ENCODE measurements at regions not wholly inside any gene's neighbourhood (a gene's known extent, or its start where the extent isn't known, plus 50 kb on each side); places are given as distances from the start of the nearest gene placed in this dataset.

DNA sequence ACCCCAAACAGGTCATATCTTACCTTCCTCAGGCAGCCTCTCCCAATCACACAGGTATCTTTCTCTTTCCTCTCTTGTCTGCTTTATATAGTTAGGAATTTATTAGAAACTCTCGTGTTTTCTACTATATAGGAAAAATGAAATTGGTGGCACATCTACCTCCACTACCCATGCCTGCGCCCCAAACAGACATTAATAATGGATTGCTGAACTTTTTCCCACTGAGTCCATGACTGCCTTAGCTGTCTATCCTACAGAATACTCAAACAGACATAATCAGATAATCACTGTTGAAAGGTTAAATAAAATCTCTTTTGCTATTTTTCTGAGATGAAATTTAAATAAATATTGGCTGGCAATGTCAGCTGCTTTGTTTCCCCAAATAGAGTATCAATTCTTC lies 55.8 kb upstream of the SLC6A11 start:
- CTCF ChIA-PET, result no interaction called here
- H3K9ac ChIP-seq (ENCODE audit: low read length), result no peak overlapping the region
- POLR2A ChIA-PET, result no interaction called here
- H2AFZ ChIP-seq (ENCODE audit: low read depth, low read length, poor library complexity, severe bottlenecking), result no peak overlapping the region
- no TSS peak for BruUV-seq (replicated peaks)
- intact Hi-C loops (cut with micrococcal nuclease), result no loop called here
- H3K27me3 ChIP-seq (ENCODE audit: insufficient read depth, low read length), result peaks cover 32% of the 10 kb centered on the region
- DNase-seq (ENCODE audit: low read depth, low spot score), result no peak
- ATAC-seq, result no peak
- no peaks in the 10 kb centered on the region for H3K9me3 ChIP-seq (ENCODE audit: control insufficient read depth in 1 of 2, insufficient read depth in 1 of 2, low read depth in 1 of 2, low read length in 2 of 2)
- no peak overlapping the region for H3K4me3 ChIP-seq (replicated peaks in 1 of 2; ENCODE audit: low read depth in 1 of 2, low read length in 2 of 2)
- RAD21 ChIA-PET (ENCODE audit: low non-redundant PET in 1 of 2, low total read pairs in 2 of 2, uncharacterized antibody in 2 of 2, unreplicated experiment in 2 of 2), result no interaction called here
- no peak overlapping the region for H3K4me2 ChIP-seq (ENCODE audit: low read length)
- no peak overlapping the region for H3K27ac ChIP-seq (ENCODE audit: low read depth, low read length)
- no peaks in the 10 kb centered on the region for H4K20me1 ChIP-seq (ENCODE audit: insufficient read depth)
- TF ChIP-seq SRF (IDR thresholded peaks at IDR 0.05; ENCODE audit: low read depth), result no peak
- no peak for TF ChIP-seq SP1 (IDR thresholded peaks at IDR 0.05; ENCODE audit: low read depth)
- no peak for TF ChIP-seq EZH2phosphoT487 (IDR thresholded peaks at IDR 0.05; ENCODE audit: borderline replicate concordance)
- TF ChIP-seq, protein P1, sequence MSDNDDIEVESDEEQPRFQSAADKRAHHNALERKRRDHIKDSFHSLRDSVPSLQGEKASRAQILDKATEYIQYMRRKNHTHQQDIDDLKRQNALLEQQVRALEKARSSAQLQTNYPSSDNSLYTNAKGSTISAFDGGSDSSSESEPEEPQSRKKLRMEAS (IDR thresholded peaks at IDR 0.05), result no peak
- no peak for TF ChIP-seq FOSL1 (IDR thresholded peaks at IDR 0.05; ENCODE audit: low read depth)
- no peaks in the 10 kb centered on the region for H3K36me3 ChIP-seq (ENCODE audit: control insufficient read depth in 1 of 2, insufficient read depth in 2 of 2, low read length in 2 of 2)
- H3K9me2 ChIP-seq (ENCODE audit: insufficient read depth), result no peaks in the 10 kb centered on the region
- H3K4me1 ChIP-seq (ENCODE audit: control insufficient read depth in 1 of 2, insufficient read depth in 2 of 2, low read length in 2 of 2), result no peaks in the 10 kb centered on the region
- no peaks in the 10 kb centered on the region for H3K79me2 ChIP-seq (ENCODE audit: insufficient read depth, low read length)

DNA sequence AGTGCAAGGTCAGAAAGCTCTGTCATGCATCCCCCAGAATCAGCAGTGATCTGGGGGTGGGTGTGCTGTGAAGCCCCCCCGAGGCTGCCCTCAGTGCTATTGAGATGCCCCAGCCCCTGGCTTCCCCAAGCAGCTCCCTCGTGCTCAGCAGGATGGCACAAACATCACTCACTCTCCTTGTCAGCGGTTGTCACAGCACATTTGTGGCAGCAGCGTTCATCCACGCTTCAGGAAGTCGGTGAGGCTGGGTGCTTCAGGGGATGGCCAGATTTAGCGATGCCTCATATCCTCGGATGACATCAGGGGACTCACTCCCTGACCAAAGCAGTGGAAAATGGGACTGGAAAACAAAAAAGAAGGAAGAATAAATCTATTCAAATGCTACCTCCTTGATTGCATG lies 54.4 kb upstream of the SLC6A11 start:
- Histone ChIP-seq H3K79me2 (ENCODE audit: insufficient read depth, low read length) (no peaks in the 10 kb centered on the region), H3K27ac (ENCODE audit: low read depth, low read length) (no peak overlapping the region), H3K4me1 (ENCODE audit: control insufficient read depth in 1 of 2, insufficient read depth in 2 of 2, low read length in 2 of 2) (no peaks in the 10 kb centered on the region), H3K4me2 (ENCODE audit: low read length) (no peak overlapping the region), H3K36me3 (ENCODE audit: control insufficient read depth in 1 of 2, insufficient read depth in 2 of 2, low read length in 2 of 2) (no peaks in the 10 kb centered on the region), H3K9ac (ENCODE audit: low read length) (no peak overlapping the region), H2AFZ (ENCODE audit: low read depth, low read length, poor library complexity, severe bottlenecking) (no peak overlapping the region), H3K9me3 (ENCODE audit: control insufficient read depth in 1 of 2, insufficient read depth in 1 of 2, low read depth in 1 of 2, low read length in 2 of 2) (no peaks in the 10 kb centered on the region), H4K20me1 (ENCODE audit: insufficient read depth) (no peaks in the 10 kb centered on the region), H3K4me3 (replicated peaks in 1 of 2; ENCODE audit: low read depth in 1 of 2, low read length in 2 of 2) (no peak overlapping the region), H3K27me3 (ENCODE audit: insufficient read depth, low read length) (peaks cover 25% of the 10 kb centered on the region), H3K9me2 (ENCODE audit: insufficient read depth) (no peaks in the 10 kb centered on the region)
- ATAC-seq (no peak), DNase-seq (ENCODE audit: low read depth, low spot score) (no peak)
- ChIA-PET CTCF (interaction anchor here (1.2 to 1.6 kb wide), 2 partner anchors 11 to 298 kb away, joined by 5 to 7 read pairs; no protein-coding TSS in a partner anchor), RAD21 (ENCODE audit: low non-redundant PET in 1 of 2, low total read pairs in 2 of 2, uncharacterized antibody in 2 of 2, unreplicated experiment in 2 of 2) (no interaction called here), POLR2A (interaction anchor here (0.8 kb wide), 1 partner anchor 12 kb away, joined by 3 read pairs; no protein-coding TSS in a partner anchor)
- intact Hi-C loops (cut with micrococcal nuclease), result no loop called here
- TF ChIP-seq TCF7L2 (IDR thresholded peaks at IDR 0.05; ENCODE audit: borderline replicate concordance, extremely low read depth, insufficient read depth, insufficient read length), result no peak
- TF ChIP-seq, protein P2, sequence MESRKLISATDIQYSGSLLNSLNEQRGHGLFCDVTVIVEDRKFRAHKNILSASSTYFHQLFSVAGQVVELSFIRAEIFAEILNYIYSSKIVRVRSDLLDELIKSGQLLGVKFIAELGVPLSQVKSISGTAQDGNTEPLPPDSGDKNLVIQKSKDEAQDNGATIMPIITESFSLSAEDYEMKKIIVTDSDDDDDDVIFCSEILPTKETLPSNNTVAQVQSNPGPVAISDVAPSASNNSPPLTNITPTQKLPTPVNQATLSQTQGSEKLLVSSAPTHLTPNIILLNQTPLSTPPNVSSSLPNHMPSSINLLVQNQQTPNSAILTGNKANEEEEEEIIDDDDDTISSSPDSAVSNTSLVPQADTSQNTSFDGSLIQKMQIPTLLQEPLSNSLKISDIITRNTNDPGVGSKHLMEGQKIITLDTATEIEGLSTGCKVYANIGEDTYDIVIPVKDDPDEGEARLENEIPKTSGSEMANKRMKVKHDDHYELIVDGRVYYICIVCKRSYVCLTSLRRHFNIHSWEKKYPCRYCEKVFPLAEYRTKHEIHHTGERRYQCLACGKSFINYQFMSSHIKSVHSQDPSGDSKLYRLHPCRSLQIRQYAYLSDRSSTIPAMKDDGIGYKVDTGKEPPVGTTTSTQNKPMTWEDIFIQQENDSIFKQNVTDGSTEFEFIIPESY (IDR thresholded peaks at IDR 0.05; ENCODE audit: extremely low read depth, insufficient replicate concordance, low read length), result no peak
- TF ChIP-seq, protein P3, sequence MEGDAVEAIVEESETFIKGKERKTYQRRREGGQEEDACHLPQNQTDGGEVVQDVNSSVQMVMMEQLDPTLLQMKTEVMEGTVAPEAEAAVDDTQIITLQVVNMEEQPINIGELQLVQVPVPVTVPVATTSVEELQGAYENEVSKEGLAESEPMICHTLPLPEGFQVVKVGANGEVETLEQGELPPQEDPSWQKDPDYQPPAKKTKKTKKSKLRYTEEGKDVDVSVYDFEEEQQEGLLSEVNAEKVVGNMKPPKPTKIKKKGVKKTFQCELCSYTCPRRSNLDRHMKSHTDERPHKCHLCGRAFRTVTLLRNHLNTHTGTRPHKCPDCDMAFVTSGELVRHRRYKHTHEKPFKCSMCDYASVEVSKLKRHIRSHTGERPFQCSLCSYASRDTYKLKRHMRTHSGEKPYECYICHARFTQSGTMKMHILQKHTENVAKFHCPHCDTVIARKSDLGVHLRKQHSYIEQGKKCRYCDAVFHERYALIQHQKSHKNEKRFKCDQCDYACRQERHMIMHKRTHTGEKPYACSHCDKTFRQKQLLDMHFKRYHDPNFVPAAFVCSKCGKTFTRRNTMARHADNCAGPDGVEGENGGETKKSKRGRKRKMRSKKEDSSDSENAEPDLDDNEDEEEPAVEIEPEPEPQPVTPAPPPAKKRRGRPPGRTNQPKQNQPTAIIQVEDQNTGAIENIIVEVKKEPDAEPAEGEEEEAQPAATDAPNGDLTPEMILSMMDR (IDR thresholded peaks at IDR 0.05 in 2 of 3, conservative IDR thresholded peaks at IDR 0.05 in 1 of 3; ENCODE audit: borderline replicate concordance in 1 of 3, insufficient read depth in 1 of 3, low read depth in 2 of 3, low read length in 2 of 3), result no peak
- TF ChIP-seq YY1 (IDR thresholded peaks at IDR 0.05; ENCODE audit: extremely low read depth, insufficient replicate concordance, low read depth, low read length), result no peak
- TF ChIP-seq SRF (IDR thresholded peaks at IDR 0.05; ENCODE audit: low read depth), result no peak
- BruUV-seq (replicated peaks), result no TSS peak

All from HCT116 (cell line).